Activated CD8-positive, alpha-beta memory T cell treated with anti-CD3 and anti-CD28 coated beads, Interleukin-2, amount 50 U/mL, for 48 hours (primary cell): ENCODE measurements at regions not wholly inside any gene's neighbourhood (a gene's known extent, or its start where the extent isn't known, plus 50 kb on each side); places are given as distances from the start of the nearest gene placed in this dataset.
"Not testable (repeated sequence)": the region's sequence is repeated elsewhere in the genome, so short reads cannot be mapped to it uniquely, and the experiment has no call there.

Experiments
- DNase-seq: peaks from one replicate; pipeline ENCODE4 v3.0.0-alpha.2; 2020

- DNase-seq: not testable (repeated sequence)
Measured at GRCh38 chr3:27551413-27551812, 67.2 kb upstream of the SLC4A7 start.

- no peak for DNase-seq
Measured at GRCh38 chr3:27545061-27545460, 60.9 kb upstream of the SLC4A7 start.

DNA sequence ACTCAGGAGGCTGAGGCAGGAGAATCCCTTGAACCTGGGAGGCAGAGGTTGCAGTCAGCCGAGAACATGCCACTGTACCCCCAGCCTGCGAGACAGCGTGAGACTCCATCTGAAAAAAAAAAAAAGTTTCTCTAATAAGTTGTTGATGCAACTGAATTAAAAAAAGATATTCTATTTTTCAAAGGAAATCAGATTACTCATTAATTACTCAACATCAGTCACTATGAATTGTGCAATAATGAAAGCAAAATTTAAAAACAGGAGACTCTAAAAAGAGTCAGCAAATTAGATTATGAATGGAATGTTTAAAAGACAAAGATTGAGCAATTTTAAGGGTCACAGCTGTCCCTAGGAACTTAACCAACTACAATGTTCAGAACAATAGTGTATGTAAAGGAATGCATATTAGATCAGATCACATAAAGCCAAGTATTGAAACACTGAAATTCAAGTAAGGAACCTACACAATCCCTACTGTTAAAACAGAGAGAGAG is 60.2 kb upstream of the SLC4A7 start:
- no peak for DNase-seq

GRCh38 chr3:27542476-27542875 is 58.3 kb upstream of the SLC4A7 start:
- no peak for DNase-seq

DNA sequence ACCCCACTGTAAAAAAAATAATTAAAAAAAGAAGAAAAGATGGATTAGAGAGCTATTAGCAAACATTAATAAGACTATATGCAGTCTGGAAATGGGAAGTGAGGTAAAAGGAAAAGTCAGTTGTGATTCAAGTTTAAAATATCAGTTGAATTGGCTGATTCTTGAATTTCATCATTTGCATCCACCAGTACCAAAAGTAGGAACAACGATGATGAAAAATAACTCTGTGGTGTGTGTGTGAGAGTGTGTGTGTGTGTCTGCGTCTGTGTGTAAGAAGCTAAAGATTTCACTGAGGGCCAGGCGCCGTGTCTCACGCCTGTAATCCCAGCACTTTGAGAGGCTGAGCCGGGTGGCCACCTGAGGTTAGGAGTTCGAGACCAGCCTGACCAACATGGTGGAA is 56.0 kb upstream of the SLC4A7 start:
- no peak for DNase-seq

GRCh38 chr3:27536491-27536890 is 52.3 kb upstream of the SLC4A7 start:
- DNase-seq: no peak

- DNase-seq: no peak
Measured at GRCh38 chr3:27535809-27536392, 51.7 kb upstream of the SLC4A7 start.

DNA sequence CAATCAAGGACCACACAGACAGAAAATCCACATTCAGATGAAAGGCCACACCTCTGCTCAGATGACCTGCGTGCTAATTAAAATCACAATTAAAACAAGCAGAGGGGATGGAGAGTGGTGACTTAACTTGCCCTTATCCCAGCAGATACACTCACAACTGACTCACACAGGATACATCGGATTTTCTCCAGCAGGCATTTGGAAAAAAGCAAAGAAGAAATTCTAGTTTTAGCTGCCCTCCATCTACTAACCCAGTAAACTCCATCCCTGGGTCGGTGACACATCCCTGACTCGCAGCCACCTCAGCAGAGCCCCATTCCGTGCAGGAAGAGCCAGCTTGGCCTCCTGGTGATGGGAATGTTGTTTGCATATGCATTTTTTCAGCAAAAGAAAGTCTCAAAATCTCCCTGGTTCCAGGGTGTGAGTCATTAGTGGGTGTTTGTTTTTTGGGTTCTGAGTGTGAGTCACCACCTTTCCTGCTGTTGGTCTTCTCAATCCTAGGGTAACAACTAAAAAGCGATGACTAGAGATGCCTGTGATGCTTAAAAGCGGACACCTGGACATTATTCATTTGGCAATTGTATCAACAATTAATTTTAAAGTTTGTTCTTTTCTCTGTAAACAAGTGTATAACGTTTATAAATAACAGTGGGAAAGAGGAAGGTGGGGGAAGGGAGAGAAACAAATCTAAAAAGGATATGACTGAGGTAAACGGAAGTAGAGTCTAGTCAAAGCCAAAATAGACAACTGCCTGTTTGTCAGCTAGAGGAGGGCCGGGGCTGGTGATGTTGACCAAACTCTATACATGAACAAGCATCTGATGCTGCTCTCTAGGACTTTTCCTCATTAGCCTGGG is 49.8 kb upstream of the SLC4A7 start:
- no peak for DNase-seq
